H9 (cell line): ENCODE measurements at regions not wholly inside any gene's neighbourhood (a gene's known extent, or its start where the extent isn't known, plus 50 kb on each side); places are given as distances from the start of the nearest gene placed in this dataset.

Experiments used
- DNase-seq: peaks from one replicate; pipeline ENCODE4 v3.0.0-alpha.2; 2017
- H2AFZ ChIP-seq: one replicate; pipeline ENCODE4 v1.6.1; 2013; ENCODE audit warnings: mild to moderate bottlenecking, low read length, control low read depth, moderate library complexity
- H2AK5ac ChIP-seq: 2 replicates; pipeline ENCODE4 v1.6.1; 2013; ENCODE audit warnings: low read length, control low read depth, mixed read lengths; ENCODE audit not compliant: insufficient read length
- H2BK120ac ChIP-seq: one replicate; pipeline ENCODE4 v1.6.1; 2013; ENCODE audit warnings: low read depth, mild to moderate bottlenecking, low read length, control low read depth, inconsistent platforms; ENCODE audit not compliant: poor library complexity, severe bottlenecking
- H2BK12ac ChIP-seq: 2 replicates; pipeline ENCODE4 v1.6.1; 2013; ENCODE audit warnings: low read length, control low read depth, mixed read lengths, low read depth; ENCODE audit not compliant: insufficient read length
- H2BK15ac ChIP-seq: 2 replicates; pipeline ENCODE4 v1.6.1; 2013; ENCODE audit warnings: low read depth, low read length, control low read depth
- H2BK20ac ChIP-seq: one replicate; pipeline ENCODE4 v1.6.1; 2013; ENCODE audit warnings: low read depth, mild to moderate bottlenecking, low read length, control low read depth, inconsistent platforms; ENCODE audit not compliant: poor library complexity, severe bottlenecking
- H2BK5ac ChIP-seq: 2 replicates; pipeline ENCODE4 v1.6.1; 2013; ENCODE audit warnings: low read length, control low read depth, mixed read lengths; ENCODE audit not compliant: insufficient read length
- H3K14ac ChIP-seq: 2 replicates; pipeline ENCODE4 v1.6.1; 2013; ENCODE audit warnings: low read length, control low read depth; ENCODE audit not compliant: insufficient read depth
- H3K18ac ChIP-seq: 2 replicates; pipeline ENCODE4 v1.6.1; 2013; ENCODE audit warnings: low read depth, mild to moderate bottlenecking, mixed read lengths, low read length, control low read depth; ENCODE audit not compliant: insufficient read length
- H3K23ac ChIP-seq: 2 replicates; pipeline ENCODE4 v1.6.1; 2013; ENCODE audit warnings: low read length, control low read depth, mixed read lengths, low read depth; ENCODE audit not compliant: insufficient read length
- H3K23me2 ChIP-seq: 2 replicates; pipeline ENCODE4 v1.6.1; 2013; ENCODE audit warnings: low read depth, mild to moderate bottlenecking, mixed read lengths, low read length, control low read depth; ENCODE audit not compliant: insufficient read length, poor library complexity, severe bottlenecking
- H3K27ac ChIP-seq: 2 replicates; pipeline ENCODE4 v1.5.1; 2013; ENCODE audit warnings: low read length, control low read depth, mixed read lengths, low read depth; ENCODE audit not compliant: insufficient read length
- H3K27me3 ChIP-seq: 2 replicates; pipeline ENCODE4 v1.6.1; 2013; ENCODE audit warnings: low read length, control low read depth, inconsistent platforms; ENCODE audit not compliant: insufficient read depth
- H3K4ac ChIP-seq: 2 replicates; pipeline ENCODE4 v1.6.1; 2013; ENCODE audit warnings: low read depth, mild to moderate bottlenecking, control low read depth, inconsistent platforms, low read length, moderate library complexity
- H3K4me1 ChIP-seq: 2 replicates; pipeline ENCODE4 v1.6.1; 2013; ENCODE audit warnings: low read length, control low read depth, inconsistent platforms; ENCODE audit not compliant: insufficient read depth
- H3K4me2 ChIP-seq: 2 replicates; pipeline ENCODE4 v1.6.1; 2013; ENCODE audit warnings: low read length, control low read depth, mixed read lengths; ENCODE audit not compliant: insufficient read length, insufficient read depth
- H3K56ac ChIP-seq: 2 replicates; pipeline ENCODE4 v1.6.1; 2013; ENCODE audit warnings: low read depth, mild to moderate bottlenecking, mixed read lengths, low read length, control low read depth; ENCODE audit not compliant: insufficient read length
- H3K79me1 ChIP-seq: 2 replicates; pipeline ENCODE4 v1.6.1; 2013; ENCODE audit warnings: low read depth, mild to moderate bottlenecking, moderate library complexity, low read length, control low read depth, inconsistent platforms; ENCODE audit not compliant: insufficient read depth, poor library complexity, severe bottlenecking
- H3K79me2 ChIP-seq: 2 replicates; pipeline ENCODE4 v1.6.1; 2013; ENCODE audit warnings: low read length, control low read depth, inconsistent platforms; ENCODE audit not compliant: insufficient read depth
- H3K9ac ChIP-seq: 2 replicates; pipeline ENCODE4 v1.6.1; 2013; ENCODE audit warnings: low read length, control low read depth, mixed read lengths; ENCODE audit not compliant: insufficient read length; ENCODE audit errors: extremely low read depth
- H3K9me3 ChIP-seq: one replicate; pipeline ENCODE4 v1.6.1; 2013; ENCODE audit warnings: low read depth, low read length, inconsistent platforms; ENCODE audit not compliant: control insufficient read depth
- H3T11ph ChIP-seq: one replicate; pipeline ENCODE4 v1.6.1; 2013; ENCODE audit warnings: mild to moderate bottlenecking, low read length, control low read depth, inconsistent platforms
- H4K20me1 ChIP-seq: one replicate; pipeline ENCODE4 v1.6.1; 2013; ENCODE audit not compliant: control insufficient read depth, insufficient read length, insufficient read depth
- H4K5ac ChIP-seq: 2 replicates; pipeline ENCODE4 v1.6.1; 2013; ENCODE audit warnings: low read depth, mild to moderate bottlenecking, mixed read lengths, low read length, control low read depth; ENCODE audit not compliant: insufficient read length
- H4K8ac ChIP-seq: replicated peaks from 2 replicates; pipeline ENCODE4 v1.6.1; 2013; ENCODE audit warnings: low read length, control low read depth, mixed read lengths, low read depth; ENCODE audit not compliant: insufficient read length
- H4K91ac ChIP-seq: 2 replicates; pipeline ENCODE4 v1.6.1; 2013; ENCODE audit warnings: low read depth, mild to moderate bottlenecking, moderate library complexity, mixed read lengths, low read length, control low read depth; ENCODE audit not compliant: insufficient read length
- H3K27ac Mint-ChIP-seq, 3 experiments: 2 replicates in 2 of 3; 3 replicates in 1 of 3; pipeline ENCODE4 v1.8.0; 2020 to 2021; ENCODE audit warnings: mixed read lengths in 3 of 3, mild to moderate bottlenecking in 1 of 3, moderate library complexity in 1 of 3
- H3K27me3 Mint-ChIP-seq: 2 replicates; pipeline ENCODE4 v1.8.0; 2021; ENCODE audit warnings: low read depth, mild to moderate bottlenecking, moderate library complexity, mixed read lengths
- H3K36me3 Mint-ChIP-seq, 3 experiments: 2 replicates in 2 of 3; 3 replicates in 1 of 3; pipeline ENCODE4 v1.8.0; 2020 to 2021; ENCODE audit warnings: low read depth in 3 of 3, mixed read lengths in 3 of 3; ENCODE audit not compliant: insufficient read depth in 1 of 3
- H3K4me1 Mint-ChIP-seq, 2 experiments: 2 replicates each; pipeline ENCODE4 v1.8.0; 2020; ENCODE audit warnings: mixed read lengths in 2 of 2
- H3K4me3 Mint-ChIP-seq, 2 experiments: 2 replicates in 1 of 2; 3 replicates in 1 of 2; pipeline ENCODE4 v1.8.0; 2020 to 2021; ENCODE audit warnings: mild to moderate bottlenecking in 2 of 2, mixed read lengths in 2 of 2, moderate library complexity in 1 of 2
- H3K9me3 Mint-ChIP-seq, 2 experiments: 2 replicates in 1 of 2; 3 replicates in 1 of 2; pipeline ENCODE4 v1.8.0; 2020; ENCODE audit warnings: mild to moderate bottlenecking in 2 of 2, mixed read lengths in 2 of 2, moderate library complexity in 1 of 2
- CTCF ChIP-seq: fragments of 200-600 bp; sonication (generic); conservative IDR thresholded peaks from 3 replicates; pipeline ENCODE4 v1.8.0; 2021; ENCODE audit warnings: antibody characterized with exemption, mild to moderate bottlenecking
- WGBS: extraction: QIAGEN DNeasy Blood & Tissue Kit; methylation state at CpG from one replicate; pipeline ENCODE4 v1.1.7; 2013; ENCODE audit warnings: missing lambda C conversion rate, low lambda C conversion rate, mixed read lengths; ENCODE audit not compliant: insufficient read length; ENCODE audit errors: extremely low coverage; 5-methylcytosine and 5-hydroxymethylcytosine counted together

- Histone ChIP-seq H3K9me3 (no peaks in the 10 kb centered on the region), H3T11ph (no peak overlapping the region), H3K27me3 (no peaks in the 10 kb centered on the region), H3K4me1 (peaks cover 20% of the 10 kb centered on the region; the same call in 1 of the 2 replicates), H3K27ac (peak overlapping the region; percentile 79), H3K14ac (no peak overlapping the region), H3K23me2 (peaks cover 2% of the 10 kb centered on the region), H3K79me2 (no peaks in the 10 kb centered on the region), H3K4me2 (peak overlapping the region; percentile 76), H3K18ac (no peak overlapping the region), H4K8ac (no peak overlapping the region), H2BK15ac (no peak overlapping the region), H4K5ac (no peak overlapping the region), H3K4ac (no peak overlapping the region), H2BK12ac (no peak overlapping the region), H2BK5ac (no peak overlapping the region), H3K79me1 (no peaks in the 10 kb centered on the region), H3K9ac (no peak overlapping the region), H2AFZ (no peak overlapping the region), H2BK120ac (no peak overlapping the region), H4K91ac (no peak overlapping the region), H4K20me1 (no peaks in the 10 kb centered on the region), H3K23ac (no peak overlapping the region), H2BK20ac (no peak overlapping the region), H3K56ac (no peak overlapping the region), H2AK5ac (no peak overlapping the region)
- no peak for DNase-seq
- peak overlapping the region; percentile 52 to 100 (median 92) for H3K27ac Mint-ChIP-seq
- peak overlapping the region in 1 of 2 experiments; percentile 36; a peak in 3 of 5 replicates for H3K4me3 Mint-ChIP-seq
- H3K9me3 Mint-ChIP-seq: 0 out of 5 replicates have a peak, but pooled peaks cover 0 to 2% of the 10 kb centered on the region in 2 experiments
- peaks cover 0 to 6% (median 2%) of the 10 kb centered on the region in 3 experiments; a peak in 2 of 7 replicates for H3K36me3 Mint-ChIP-seq
- WGBS: no CpG with 5 or more reads among the region's 4 CpGs
- no peak for TF ChIP-seq CTCF
- peaks cover 71 to 72% of the 10 kb centered on the region in 2 experiments for H3K4me1 Mint-ChIP-seq
- no peaks in the 10 kb centered on the region for H3K27me3 Mint-ChIP-seq
Measured at GRCh38 chr2:118320658-118321057, 232.4 kb downstream of the INSIG2 start.
